ENCODE measurements at regions not wholly inside any gene's neighbourhood (a gene's known extent, or its start where the extent isn't known, plus 50 kb on each side); places are given as distances from the start of the nearest gene placed in this dataset.

DNA sequence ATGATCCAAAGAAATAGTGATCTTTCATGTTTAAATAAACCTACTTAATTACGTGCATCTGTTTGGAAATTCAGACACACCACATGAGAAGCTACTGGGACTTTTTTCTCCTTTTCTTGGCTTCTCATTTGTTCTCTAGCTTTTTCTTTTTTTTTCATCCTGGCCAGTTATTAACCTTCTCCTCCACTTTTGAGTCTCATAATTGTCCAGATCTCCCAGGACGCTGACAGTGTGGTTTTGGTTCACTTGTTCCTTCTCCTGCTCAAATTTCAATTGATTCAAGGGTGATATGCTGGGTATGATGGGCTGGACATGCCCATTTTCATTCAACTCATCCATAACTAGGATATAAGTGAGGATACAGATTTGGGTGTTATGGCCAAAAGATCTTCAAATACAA, 152.3 kb downstream of the TM9SF2 start:
- no peaks in the 10 kb centered on the region for H3K27me3 ChIP-seq
- peaks cover 0 to 11% (median 3%) of the 10 kb centered on the region in 4 donors for H3K4me1 ChIP-seq
- H3K27ac ChIP-seq, result no peak overlapping the region
- H3K36me3 ChIP-seq, result no peaks in the 10 kb centered on the region
- TF ChIP-seq, protein P1, sequence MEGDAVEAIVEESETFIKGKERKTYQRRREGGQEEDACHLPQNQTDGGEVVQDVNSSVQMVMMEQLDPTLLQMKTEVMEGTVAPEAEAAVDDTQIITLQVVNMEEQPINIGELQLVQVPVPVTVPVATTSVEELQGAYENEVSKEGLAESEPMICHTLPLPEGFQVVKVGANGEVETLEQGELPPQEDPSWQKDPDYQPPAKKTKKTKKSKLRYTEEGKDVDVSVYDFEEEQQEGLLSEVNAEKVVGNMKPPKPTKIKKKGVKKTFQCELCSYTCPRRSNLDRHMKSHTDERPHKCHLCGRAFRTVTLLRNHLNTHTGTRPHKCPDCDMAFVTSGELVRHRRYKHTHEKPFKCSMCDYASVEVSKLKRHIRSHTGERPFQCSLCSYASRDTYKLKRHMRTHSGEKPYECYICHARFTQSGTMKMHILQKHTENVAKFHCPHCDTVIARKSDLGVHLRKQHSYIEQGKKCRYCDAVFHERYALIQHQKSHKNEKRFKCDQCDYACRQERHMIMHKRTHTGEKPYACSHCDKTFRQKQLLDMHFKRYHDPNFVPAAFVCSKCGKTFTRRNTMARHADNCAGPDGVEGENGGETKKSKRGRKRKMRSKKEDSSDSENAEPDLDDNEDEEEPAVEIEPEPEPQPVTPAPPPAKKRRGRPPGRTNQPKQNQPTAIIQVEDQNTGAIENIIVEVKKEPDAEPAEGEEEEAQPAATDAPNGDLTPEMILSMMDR (IDR thresholded peaks at IDR 0.05), result no peak
- no peak for TF ChIP-seq POLR2A (IDR thresholded peaks at IDR 0.05)
- no peaks in the 10 kb centered on the region for H3K9me3 ChIP-seq
- no peak for DNase-seq
- no peak overlapping the region for H3K4me3 ChIP-seq

DNA sequence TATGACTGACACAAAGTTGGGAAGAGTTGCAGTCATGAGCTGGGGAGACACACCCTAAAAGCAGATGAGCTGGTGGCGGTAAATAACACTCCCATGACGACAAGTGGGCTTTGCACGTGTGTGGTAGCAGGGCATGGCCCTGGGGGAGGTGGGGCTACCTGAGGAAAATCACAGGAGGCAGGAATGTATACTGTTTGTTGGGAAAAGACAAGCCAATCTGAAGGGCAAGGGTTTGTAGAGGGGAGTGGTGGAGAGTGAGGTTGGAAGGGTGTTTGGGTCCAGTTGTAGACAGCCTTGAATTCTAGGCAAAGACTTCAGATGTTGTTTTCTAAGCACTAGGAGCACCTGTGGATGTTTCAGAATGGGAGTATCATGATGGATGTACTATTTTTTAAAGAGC, 151.6 kb downstream of the TM9SF2 start:
- Histone ChIP-seq H3K27me3 (no peaks in the 10 kb centered on the region), H3K27ac (no peak overlapping the region), H3K4me1 (peaks cover 0 to 11% (median 3%) of the 10 kb centered on the region in 4 donors), H3K36me3 (no peaks in the 10 kb centered on the region), H3K4me3 (no peak overlapping the region), H3K9me3 (no peaks in the 10 kb centered on the region)
- no peak for DNase-seq
- TF ChIP-seq POLR2A (IDR thresholded peaks at IDR 0.05), result no peak
- TF ChIP-seq, protein P1 (IDR thresholded peaks at IDR 0.05), result no peak

DNA sequence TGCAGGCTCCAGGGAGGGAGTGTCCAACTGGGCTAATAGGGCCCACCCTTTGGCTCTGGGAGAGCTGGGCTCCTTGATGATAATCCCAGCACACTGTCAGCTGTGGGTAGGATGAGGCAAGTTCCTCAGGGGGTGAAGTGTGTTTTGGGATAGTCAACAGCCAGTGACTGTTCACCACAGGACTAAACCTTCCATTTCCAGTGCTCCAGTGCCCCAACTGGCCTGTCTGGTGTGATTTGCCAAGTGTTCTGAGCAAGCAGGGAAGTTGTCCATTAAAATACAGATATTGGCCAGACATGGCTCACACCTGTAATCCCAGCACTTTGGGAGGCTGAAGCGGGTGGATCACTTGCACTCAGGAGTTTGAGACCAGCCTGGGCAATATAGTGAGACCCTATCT, 150.9 kb downstream of the TM9SF2 start:
- Histone ChIP-seq H3K9me3 (no peaks in the 10 kb centered on the region), H3K36me3 (no peaks in the 10 kb centered on the region), H3K27me3 (no peaks in the 10 kb centered on the region), H3K27ac (no peak overlapping the region), H3K4me1 (peaks cover 0 to 10% (median 3%) of the 10 kb centered on the region in 4 donors), H3K4me3 (no peak overlapping the region)
- TF ChIP-seq, protein P1 (IDR thresholded peaks at IDR 0.05), result no peak
- no peak for TF ChIP-seq POLR2A (IDR thresholded peaks at IDR 0.05)
- DNase-seq, result no peak

DNA sequence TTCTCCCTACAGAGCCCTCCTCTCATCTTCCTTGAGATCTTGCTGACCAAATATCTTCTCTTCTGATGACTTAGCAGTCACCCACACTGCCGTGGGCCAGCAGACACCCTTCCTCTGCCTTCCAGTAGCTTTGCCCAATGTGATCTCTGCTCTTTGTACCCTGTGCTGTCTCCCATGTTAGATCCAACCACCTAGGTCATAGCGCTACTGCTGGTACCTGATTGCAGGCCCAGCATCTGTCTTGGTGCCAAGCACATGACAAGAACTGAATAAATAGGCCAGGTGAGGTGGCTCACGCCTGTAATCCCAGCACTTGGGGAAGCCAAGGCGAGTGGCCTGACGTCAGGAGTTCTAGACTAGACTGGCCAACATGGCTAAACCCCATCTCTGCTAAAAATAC, 149.7 kb downstream of the TM9SF2 start:
- no peak for TF ChIP-seq POLR2A (IDR thresholded peaks at IDR 0.05)
- TF ChIP-seq, protein P1 (IDR thresholded peaks at IDR 0.05), result no peak
- DNase-seq, result peak in 1 of 3 donors; percentile 63
- no peaks in the 10 kb centered on the region for H3K4me1 ChIP-seq
- H3K27ac ChIP-seq, result no peak overlapping the region
- no peaks in the 10 kb centered on the region for H3K9me3 ChIP-seq
- H3K27me3 ChIP-seq, result no peaks in the 10 kb centered on the region
- H3K4me3 ChIP-seq, result no peak overlapping the region
- H3K36me3 ChIP-seq, result no peaks in the 10 kb centered on the region

DNA sequence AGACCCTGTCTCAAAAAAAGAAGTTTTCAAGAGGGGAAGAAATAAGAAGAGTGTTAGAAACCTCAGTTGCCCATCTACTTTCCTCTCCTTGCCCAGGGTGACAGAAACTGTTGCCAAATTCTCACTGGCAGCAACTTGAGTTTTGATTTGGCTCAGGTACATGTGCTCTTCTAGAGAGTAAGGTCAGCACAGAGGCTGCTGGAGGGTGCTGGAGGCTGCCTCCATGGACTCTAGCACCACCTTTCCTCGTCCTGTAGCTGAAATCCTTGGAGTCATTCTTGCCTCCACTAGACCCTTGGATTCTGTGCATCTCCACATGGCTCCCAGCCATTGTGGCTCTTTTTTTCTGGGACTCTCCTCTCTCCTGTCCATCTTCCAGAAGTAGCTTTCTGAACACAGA, 149.1 kb downstream of the TM9SF2 start:
- no peak for DNase-seq
- Histone ChIP-seq H3K9me3 (no peaks in the 10 kb centered on the region), H3K36me3 (no peaks in the 10 kb centered on the region), H3K4me3 (no peak overlapping the region), H3K27me3 (no peaks in the 10 kb centered on the region), H3K4me1 (no peaks in the 10 kb centered on the region), H3K27ac (no peak overlapping the region)
- TF ChIP-seq, protein P1 (IDR thresholded peaks at IDR 0.05), result no peak
- no peak for TF ChIP-seq POLR2A (IDR thresholded peaks at IDR 0.05)

DNA sequence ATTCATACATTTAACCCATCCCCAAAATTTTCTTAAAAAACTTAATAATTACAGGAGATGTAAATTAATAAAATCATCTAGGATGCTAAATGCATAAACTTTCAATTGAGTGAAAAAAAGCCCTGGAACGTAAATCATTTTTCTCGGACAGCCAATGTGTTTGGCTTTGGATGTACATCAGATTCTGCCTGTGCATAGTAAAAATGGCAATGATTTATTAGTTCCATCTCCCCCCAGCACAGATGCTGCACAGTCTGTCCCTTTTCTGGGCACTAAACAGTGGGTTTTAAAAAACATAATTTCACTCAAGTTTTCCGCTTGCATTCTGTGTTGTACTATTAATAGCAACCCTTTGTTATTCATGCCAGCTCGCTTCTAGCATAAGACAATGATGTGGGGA, 147.7 kb downstream of the TM9SF2 start:
- H3K36me3 ChIP-seq, result no peaks in the 10 kb centered on the region
- H3K4me1 ChIP-seq, result no peaks in the 10 kb centered on the region
- H3K27ac ChIP-seq, result no peak overlapping the region
- H3K9me3 ChIP-seq, result no peaks in the 10 kb centered on the region
- H3K4me3 ChIP-seq, result no peak overlapping the region
- DNase-seq, result no peak
- TF ChIP-seq, protein P1 (IDR thresholded peaks at IDR 0.05), result no peak
- TF ChIP-seq POLR2A (IDR thresholded peaks at IDR 0.05), result no peak
- H3K27me3 ChIP-seq, result no peaks in the 10 kb centered on the region

Measured in Peyer's patch (tissue), 4 donors.